HG03342 (cell line): ENCODE measurements at regions not wholly inside any gene's neighbourhood (a gene's known extent, or its start where the extent isn't known, plus 50 kb on each side); places are given as distances from the start of the nearest gene placed in this dataset.
"Not testable (repeated sequence)": the region's sequence is repeated elsewhere in the genome, so short reads cannot be mapped to it uniquely, and the experiment has no call there.

Source experiments
- ATAC-seq: cut with Tn5 transposase; IDR thresholded peaks from one replicate; pipeline ENCODE4 v1.9.1; 2021; ENCODE audit warnings: mild to moderate bottlenecking, moderate library complexity; ENCODE audit not compliant: unreplicated experiment

- no peak for ATAC-seq
These were observed 223.7 kb downstream of the DLL1 start for GRCh38 chr6:170067181-170067641.

GRCh38 chr6:170066679-170067078 is 224.2 kb downstream of the DLL1 start:
- no peak for ATAC-seq

DNA sequence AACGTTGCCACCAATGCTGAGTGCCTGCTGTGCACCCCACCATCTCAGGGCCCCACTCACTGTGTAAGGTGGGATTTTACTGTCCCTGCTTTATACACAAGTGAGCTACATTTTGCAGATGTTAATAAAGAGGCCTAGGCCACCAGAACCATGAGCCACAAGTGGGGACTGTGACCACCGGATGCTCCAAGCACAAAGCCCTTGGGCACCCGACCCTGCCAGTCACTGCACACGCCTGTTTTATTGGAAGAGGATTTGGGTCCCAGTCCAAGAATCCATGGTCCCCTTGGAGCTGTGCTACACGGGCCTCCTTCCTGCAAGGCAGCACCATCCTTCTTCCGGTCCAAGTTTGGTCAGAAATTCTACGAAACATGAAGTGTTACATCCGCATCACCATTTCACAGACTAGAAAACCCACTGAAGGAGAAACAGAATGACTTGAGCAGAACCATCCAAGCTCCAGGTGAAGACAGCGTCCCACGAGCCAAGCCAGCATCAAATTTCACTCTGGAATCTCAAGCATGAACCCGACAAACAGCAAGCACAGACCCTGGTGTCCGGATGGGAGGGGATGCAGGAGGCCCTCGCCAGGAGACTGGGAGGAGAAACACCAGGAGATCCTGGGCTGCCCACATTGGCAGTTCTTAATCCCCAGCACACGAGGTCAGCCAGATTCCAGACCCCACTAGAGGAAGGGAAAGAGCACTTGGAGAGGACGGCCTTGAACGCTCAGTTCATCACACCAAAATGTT is 226.9 kb downstream of the DLL1 start:
- no peak for ATAC-seq

GRCh38 chr6:170063431-170063830 is 227.4 kb downstream of the DLL1 start:
- ATAC-seq, result no peak

- no peak for ATAC-seq
These were observed 228.0 kb downstream of the DLL1 start for GRCh38 chr6:170062915-170063241.

DNA sequence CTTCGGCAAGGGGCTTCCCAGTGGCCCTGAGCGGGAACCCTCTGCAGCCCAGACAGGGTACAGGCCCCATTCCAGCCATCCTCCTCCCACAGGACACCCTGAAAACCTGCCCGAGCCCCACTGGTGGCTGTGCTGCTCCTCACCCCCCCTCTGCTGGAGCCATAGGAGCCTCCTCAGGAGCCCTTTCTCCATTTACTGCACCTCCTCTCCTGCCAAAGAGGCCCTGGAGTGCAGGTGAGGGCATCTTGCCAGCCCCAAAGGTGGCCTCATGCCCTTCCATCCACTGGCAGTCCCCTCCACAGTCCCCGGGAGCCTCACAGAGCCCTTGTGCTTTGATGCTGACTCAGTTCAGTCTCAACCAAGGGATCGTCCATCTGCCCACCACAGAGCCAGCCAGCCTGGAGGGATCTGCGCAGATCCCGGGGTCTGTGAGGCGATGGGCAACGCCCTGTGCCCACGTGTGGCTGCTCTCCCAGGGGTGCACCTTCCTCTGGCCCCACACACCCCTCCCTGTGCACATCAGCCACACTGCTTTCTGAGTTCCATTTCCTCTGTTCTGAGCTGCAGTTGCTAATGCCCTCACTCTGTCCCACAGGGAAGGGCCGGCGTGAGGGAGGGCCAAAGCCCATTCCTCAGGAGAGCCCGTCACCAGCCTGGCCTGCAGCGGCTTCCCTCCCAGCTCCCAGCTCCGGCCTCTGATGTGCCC is 228.5 kb downstream of the DLL1 start:
- ATAC-seq, result no peak

GRCh38 chr6:170058878-170059485 is 231.9 kb downstream of the DLL1 start:
- no peak for ATAC-seq

- no peak for ATAC-seq
These were observed 232.7 kb downstream of the DLL1 start for GRCh38 chr6:170057961-170058877.

- ATAC-seq, result no peak
These were observed 233.7 kb downstream of the DLL1 start for GRCh38 chr6:170057034-170057734.

- ATAC-seq, result no peak
These were observed 234.6 kb downstream of the DLL1 start for GRCh38 chr6:170056278-170056711.

- ATAC-seq, result not testable (repeated sequence)
These were observed 235.1 kb downstream of the DLL1 start for GRCh38 chr6:170055797-170056196.

- ATAC-seq, result no peak
These were observed 236.8 kb downstream of the DLL1 start for GRCh38 chr6:170053966-170054661.

- no peak for ATAC-seq
These were observed 237.7 kb downstream of the DLL1 start for GRCh38 chr6:170052991-170053821.

GRCh38 chr6:170051229-170052172 is 239.4 kb downstream of the DLL1 start:
- no peak for ATAC-seq

- ATAC-seq, result no peak
These were observed 240.3 kb downstream of the DLL1 start for GRCh38 chr6:170050591-170051041.

DNA sequence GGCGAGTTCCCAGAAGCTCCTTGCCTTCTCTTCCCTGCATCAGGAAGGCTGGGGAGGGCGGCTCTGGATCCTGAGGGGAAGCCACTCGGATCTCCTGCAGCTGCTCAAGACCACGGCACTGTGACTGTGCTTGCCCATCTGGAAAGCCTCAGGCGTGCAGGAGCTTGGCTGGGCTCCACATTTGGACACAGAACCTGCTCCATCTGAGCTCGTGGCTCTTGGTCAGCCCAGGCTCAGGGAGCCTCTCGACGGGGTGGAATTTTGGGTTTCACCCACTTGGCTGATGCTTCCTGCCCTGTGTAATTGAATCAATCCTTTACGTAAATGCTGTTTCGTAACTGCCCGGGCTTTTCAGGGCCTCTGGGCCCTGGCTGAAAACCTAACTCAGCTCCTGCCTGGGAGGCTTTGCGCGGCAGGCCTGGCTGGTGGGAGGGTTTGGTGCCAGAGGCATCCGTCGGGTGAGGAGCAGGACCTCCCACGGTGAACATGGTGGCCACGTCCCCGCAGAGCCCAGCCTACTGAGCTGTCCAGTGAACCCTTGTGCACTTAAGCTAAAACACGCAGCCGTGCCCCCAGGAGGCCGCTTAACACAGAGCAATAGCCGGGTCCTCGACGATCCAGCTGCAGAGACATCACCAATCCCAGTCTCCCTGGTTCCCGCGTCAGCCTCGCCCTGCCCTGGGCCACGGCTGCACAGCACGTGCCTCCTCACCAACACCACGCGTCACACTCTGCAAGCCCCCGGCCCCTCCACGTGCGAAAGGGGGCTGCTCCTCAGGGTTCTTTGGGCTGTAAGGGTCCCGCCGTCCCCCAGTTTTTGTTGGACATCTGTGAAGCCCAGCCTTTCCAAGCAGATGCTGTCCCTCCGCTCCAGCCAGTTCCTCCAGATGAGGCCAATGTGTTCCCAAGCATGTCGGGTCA is 241.0 kb downstream of the DLL1 start:
- ATAC-seq, result no peak
